B cell (primary cell): ENCODE measurements at regions not wholly inside any gene's neighbourhood (a gene's known extent, or its start where the extent isn't known, plus 50 kb on each side); places are given as distances from the start of the nearest gene placed in this dataset.

Source experiments
- ATAC-seq: fragments of 200-7000 bp; cut with Tn5 transposase; one replicate; pipeline ENCODE4 v1.10.0; 2021; ENCODE audit warnings: low read depth, mild to moderate bottlenecking, moderate number of reproducible peaks, moderate library complexity
- CTCF ChIA-PET: fragments of 350-600 bp; sonication (Branson Sonifier 250); formaldehyde crosslinking; loops from one replicate; lab custom pipeline; 2021; ENCODE audit warnings: antibody characterized with exemption, inconsistent platforms; lab: Charles Lee
- POLR2A ChIA-PET: fragments of 350-600 bp; sonication (Branson Sonifier 250); formaldehyde crosslinking; loops from one replicate; lab custom pipeline; 2021; ENCODE audit warnings: antibody characterized with exemption; lab: Charles Lee
- DNase-seq: peaks from one replicate; pipeline ENCODE4 v3.0.0; 2013
- H2AFZ ChIP-seq: 2 replicates; pipeline ENCODE4 v1.6.1; 2012; ENCODE audit warnings: mild to moderate bottlenecking, low read depth, low read length; ENCODE audit not compliant: insufficient read depth, poor library complexity, severe bottlenecking
- H3K27ac ChIP-seq, 2 donors: 1 replicate in 1 of 2; 2 replicates in 1 of 2; pipeline ENCODE4 v1.5.1; 2012 to 2013; ENCODE audit warnings: low read length in 2 of 2, mild to moderate bottlenecking in 2 of 2, moderate library complexity in 1 of 2
- H3K27me3 ChIP-seq, 4 experiments: fragments of 200-600 bp in 1 of 4; sonication (generic) in 1 of 4; replicated peaks in 1 of 4; 1 replicate in 2 of 4; 2 replicates in 2 of 4; pipeline versions ENCODE4 v1.6.1 to v1.7.0; 2013 to 2016; ENCODE audit warnings: low read length in 3 of 4, mild to moderate bottlenecking in 2 of 4, mixed read lengths in 1 of 4, moderate library complexity in 1 of 4; ENCODE audit not compliant: insufficient read depth in 4 of 4, control insufficient read depth in 3 of 4; ENCODE audit errors: control extremely low read depth in 1 of 4
- H3K36me3 ChIP-seq, 2 experiments: replicated peaks in 1 of 2; 1 replicate in 1 of 2; 2 replicates in 1 of 2; pipeline versions ENCODE4 v1.6.1 to v1.7.1; 2013; ENCODE audit warnings: low read length in 1 of 2; ENCODE audit not compliant: insufficient read depth in 2 of 2, control insufficient read depth in 1 of 2; ENCODE audit errors: control extremely low read depth in 1 of 2, extremely low read depth in 1 of 2
- H3K4me1 ChIP-seq, 2 donors: fragments of 200-600 bp in 1 of 2; sonication (generic) in 1 of 2; 1 replicate in 1 of 2; 2 replicates in 1 of 2; pipeline versions ENCODE4 v1.5.1 to v1.6.1; 2013 to 2017; ENCODE audit warnings: low read length in 2 of 2; ENCODE audit not compliant: control insufficient read depth in 2 of 2, insufficient read depth in 2 of 2
- H3K4me2 ChIP-seq: replicated peaks from 2 replicates; pipeline ENCODE3; 2012; ENCODE audit warnings: mild to moderate bottlenecking, low read depth, low read length; ENCODE audit not compliant: poor library complexity, severe bottlenecking
- H3K4me3 ChIP-seq, 5 experiments: fragments of 200-600 bp in 1 of 5; sonication (generic) in 1 of 5; 1 replicate in 3 of 5; 2 replicates in 2 of 5; pipeline versions ENCODE4 v1.5.1 to v1.7.0; 2011 to 2016; ENCODE audit warnings: low read length in 4 of 5, mild to moderate bottlenecking in 4 of 5, low read depth in 2 of 5, control low read depth in 1 of 5, moderate library complexity in 1 of 5; ENCODE audit not compliant: insufficient read depth in 1 of 5; ENCODE audit errors: control extremely low read depth in 1 of 5, extremely low read depth in 1 of 5
- H3K79me2 ChIP-seq: fragments of 200-600 bp; sonication (generic); one replicate; pipeline ENCODE4 v1.6.0; 2016; ENCODE audit warnings: low read length; ENCODE audit not compliant: control insufficient read depth, insufficient read depth
- H3K9ac ChIP-seq: fragments of 200-600 bp; sonication (generic); 2 replicates; pipeline ENCODE4 v1.6.1; 2017; ENCODE audit warnings: mild to moderate bottlenecking, low read length, moderate library complexity
- H3K9me3 ChIP-seq, 3 donors: one replicate each; pipeline versions ENCODE4 v1.6.1 to v1.7.1; 2013; ENCODE audit warnings: low read length in 2 of 3; ENCODE audit not compliant: control insufficient read depth in 2 of 3, insufficient read depth in 1 of 3; ENCODE audit errors: control extremely low read depth in 1 of 3
- H4K20me1 ChIP-seq: 2 replicates; pipeline ENCODE4 v1.6.0; 2012; ENCODE audit warnings: mild to moderate bottlenecking, low read length; ENCODE audit not compliant: insufficient read depth, control insufficient read depth, poor library complexity, severe bottlenecking
- H3K27ac Mint-ChIP-seq: one replicate; pipeline ENCODE4 v1.8.0; 2021; ENCODE audit warnings: mixed read lengths
- H3K27me3 Mint-ChIP-seq: one replicate; pipeline ENCODE4 v1.8.0; 2021; ENCODE audit warnings: mixed read lengths
- H3K4me1 Mint-ChIP-seq: one replicate; pipeline ENCODE4 v1.8.0; 2021; ENCODE audit warnings: mixed read lengths
- H3K4me3 Mint-ChIP-seq: one replicate; pipeline ENCODE4 v1.8.0; 2021; ENCODE audit warnings: mixed read lengths
- H3K9me3 Mint-ChIP-seq: one replicate; pipeline ENCODE4 v1.8.0; 2022; ENCODE audit warnings: mixed read lengths; ENCODE audit not compliant: insufficient read depth
- EZH2 ChIP-seq: IDR thresholded peaks from 2 replicates; pipeline ENCODE4 v1.6.1; 2012; ENCODE audit warnings: borderline replicate concordance, low read depth, mild to moderate bottlenecking, moderate library complexity, low read length; ENCODE audit not compliant: insufficient read depth, poor library complexity, severe bottlenecking
- WGBS: methylation state at CpG from one replicate; pipeline ENCODE4 v1.1.5; 2013; ENCODE audit warnings: missing lambda C conversion rate; ENCODE audit not compliant: insufficient coverage; 5-methylcytosine and 5-hydroxymethylcytosine counted together
- intact Hi-C: fragments of 100-400 bp; cut with micrococcal nuclease; formaldehyde crosslinking; loops from one replicate; pipeline ENCODE4 v1.10.0; 2022
- TF ChIP-seq, protein P1 (sequence below): fragments of 200-600 bp; IDR thresholded peaks from one replicate; pipeline ENCODE4 v1.8.0; 2022; ENCODE audit warnings: antibody characterized with exemption, mild to moderate bottlenecking

GRCh38 chr12:5171701-5172100, 128.0 kb downstream of the KCNA5 start:
- Histone ChIP-seq H3K79me2 (no peaks in the 10 kb centered on the region), H3K36me3 (no peaks in the 10 kb centered on the region), H3K4me1 (no peaks in the 10 kb centered on the region), H3K4me2 (no peak overlapping the region), H3K27me3 (peaks cover 0 to 2% (median 0%) of the 10 kb centered on the region in 4 experiments), H3K27ac (no peak overlapping the region), H3K9me3 (peaks cover 0 to 3% (median 0%) of the 10 kb centered on the region in 3 donors), H4K20me1 (no peaks in the 10 kb centered on the region), H2AFZ (no peak overlapping the region), H3K4me3 (no peak overlapping the region), H3K9ac (no peak overlapping the region)
- no peak for DNase-seq
- H3K4me3 Mint-ChIP-seq: no peak overlapping the region
- H3K27me3 Mint-ChIP-seq: peaks cover 27% of the 10 kb centered on the region
- WGBS: 36% methylated on average over 3 of the region's 5 CpGs
- TF ChIP-seq, protein P1, sequence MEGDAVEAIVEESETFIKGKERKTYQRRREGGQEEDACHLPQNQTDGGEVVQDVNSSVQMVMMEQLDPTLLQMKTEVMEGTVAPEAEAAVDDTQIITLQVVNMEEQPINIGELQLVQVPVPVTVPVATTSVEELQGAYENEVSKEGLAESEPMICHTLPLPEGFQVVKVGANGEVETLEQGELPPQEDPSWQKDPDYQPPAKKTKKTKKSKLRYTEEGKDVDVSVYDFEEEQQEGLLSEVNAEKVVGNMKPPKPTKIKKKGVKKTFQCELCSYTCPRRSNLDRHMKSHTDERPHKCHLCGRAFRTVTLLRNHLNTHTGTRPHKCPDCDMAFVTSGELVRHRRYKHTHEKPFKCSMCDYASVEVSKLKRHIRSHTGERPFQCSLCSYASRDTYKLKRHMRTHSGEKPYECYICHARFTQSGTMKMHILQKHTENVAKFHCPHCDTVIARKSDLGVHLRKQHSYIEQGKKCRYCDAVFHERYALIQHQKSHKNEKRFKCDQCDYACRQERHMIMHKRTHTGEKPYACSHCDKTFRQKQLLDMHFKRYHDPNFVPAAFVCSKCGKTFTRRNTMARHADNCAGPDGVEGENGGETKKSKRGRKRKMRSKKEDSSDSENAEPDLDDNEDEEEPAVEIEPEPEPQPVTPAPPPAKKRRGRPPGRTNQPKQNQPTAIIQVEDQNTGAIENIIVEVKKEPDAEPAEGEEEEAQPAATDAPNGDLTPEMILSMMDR: no peak
- TF ChIP-seq EZH2: no peak
- ATAC-seq: no peak
- CTCF ChIA-PET: no interaction called here
- no peak overlapping the region for H3K27ac Mint-ChIP-seq
- H3K4me1 Mint-ChIP-seq: no peaks in the 10 kb centered on the region
- POLR2A ChIA-PET: no interaction called here
- intact Hi-C loops: no loop called here
- H3K9me3 Mint-ChIP-seq: no peaks in the 10 kb centered on the region

DNA sequence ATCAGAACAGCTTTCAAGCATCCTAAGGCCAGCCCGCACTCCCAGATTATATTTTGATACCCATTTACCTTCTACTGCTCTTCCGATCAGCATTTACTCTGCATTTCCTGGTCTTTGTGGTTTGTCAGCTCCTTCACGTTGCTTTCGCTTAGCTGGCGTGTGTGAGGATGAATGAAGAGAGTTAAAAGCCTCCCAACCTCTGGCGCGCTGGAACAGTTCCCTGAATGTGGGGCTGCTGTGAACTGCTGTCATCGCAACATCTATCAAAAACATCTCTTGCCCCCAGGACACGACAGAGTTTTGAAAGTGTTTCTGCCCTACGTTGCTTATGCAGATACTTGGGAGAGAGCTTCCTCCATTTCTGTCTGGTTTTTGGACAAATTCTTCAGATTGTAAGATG, 129.2 kb downstream of the KCNA5 start:
- 93% methylated on average over 5 of the region's 10 CpGs for WGBS
- no peaks in the 10 kb centered on the region for H3K9me3 Mint-ChIP-seq
- Histone ChIP-seq H2AFZ (no peak overlapping the region), H3K4me3 (no peak overlapping the region), H3K9ac (no peak overlapping the region), H3K36me3 (no peaks in the 10 kb centered on the region), H3K27ac (no peak overlapping the region), H3K79me2 (no peaks in the 10 kb centered on the region), H3K4me2 (no peak overlapping the region), H3K27me3 (peaks cover 0 to 2% (median 0%) of the 10 kb centered on the region in 4 experiments), H3K4me1 (no peaks in the 10 kb centered on the region), H4K20me1 (no peaks in the 10 kb centered on the region), H3K9me3 (peaks cover 0 to 3% (median 0%) of the 10 kb centered on the region in 3 donors)
- CTCF ChIA-PET: no interaction called here
- peaks cover 28% of the 10 kb centered on the region for H3K27me3 Mint-ChIP-seq
- intact Hi-C loops: no loop called here
- no peak overlapping the region for H3K27ac Mint-ChIP-seq
- TF ChIP-seq, protein P1: no peak
- no peak for TF ChIP-seq EZH2
- H3K4me1 Mint-ChIP-seq: no peaks in the 10 kb centered on the region
- DNase-seq: no peak
- H3K4me3 Mint-ChIP-seq: no peak overlapping the region
- ATAC-seq: no peak
- POLR2A ChIA-PET: no interaction called here
